Vagina (tissue), 2 donors: ENCODE measurements at regions not wholly inside any gene's neighbourhood (a gene's known extent, or its start where the extent isn't known, plus 50 kb on each side); places are given as distances from the start of the nearest gene placed in this dataset.

Experiments used
- DNase-seq, 2 donors: peaks; one replicate each; pipeline ENCODE4 v3.0.0-alpha.2; 2017; ENCODE audit errors: extremely low spot score in 2 of 2
- H3K27ac ChIP-seq: fragments of 200-600 bp; sonication (generic); one replicate; pipeline ENCODE4 v1.5.1; 2019
- H3K27me3 ChIP-seq: fragments of 200-600 bp; sonication (generic); one replicate; pipeline ENCODE4 v1.5.1; 2019
- H3K36me3 ChIP-seq, 2 donors: fragments of 200-600 bp; sonication (generic); one replicate each; pipeline ENCODE4 v1.5.1; 2017 to 2019
- H3K4me1 ChIP-seq: fragments of 200-600 bp; sonication (generic); one replicate; pipeline ENCODE4 v1.5.1; 2019
- H3K4me3 ChIP-seq, 2 donors: fragments of 200-600 bp; sonication (generic); 1 replicate in 1 of 2; 2 replicates in 1 of 2; pipeline ENCODE4 v1.5.1; 2016 to 2019
- H3K9me3 ChIP-seq: fragments of 200-600 bp; sonication (generic); one replicate; pipeline ENCODE4 v1.5.1; 2019
- POLR2A ChIP-seq, 2 donors: fragments of 450-650 bp; IDR thresholded peaks; one replicate each; pipeline ENCODE4 v1.6.1; 2017; ENCODE audit warnings: antibody characterized with exemption in 2 of 2, mild to moderate bottlenecking in 2 of 2, moderate library complexity in 2 of 2
- POLR2AphosphoS5 ChIP-seq, 2 donors: sonication (generic); formaldehyde crosslinking; IDR thresholded peaks; one replicate each; pipeline ENCODE4 v1.9.0; 2017; ENCODE audit warnings: antibody characterized with exemption in 2 of 2, mild to moderate bottlenecking in 2 of 2, low read depth in 1 of 2; ENCODE audit not compliant: insufficient read depth in 1 of 2
- intact Hi-C: fragments of 100-400 bp; cut with DNase I; formaldehyde crosslinking; loops from one replicate; pipeline ENCODE4 v1.15.1; 2023
- TF ChIP-seq, protein P1 (sequence below), 3 experiments: fragments of 450-650 bp in 2 of 3; fragments of 200-600 bp in 1 of 3; sonication (generic) in 1 of 3; IDR thresholded peaks; one replicate each; pipeline ENCODE4 v1.5.1; 2017 to 2019; ENCODE audit warnings: antibody characterized with exemption in 3 of 3, mild to moderate bottlenecking in 2 of 3, moderate library complexity in 2 of 3

GRCh38 chr4:138327338-138327737, 85.2 kb upstream of the SLC7A11 start:
- Histone ChIP-seq H3K4me1 (no peaks in the 10 kb centered on the region), H3K27me3 (no peaks in the 10 kb centered on the region), H3K4me3 (no peak overlapping the region), H3K36me3 (no peaks in the 10 kb centered on the region), H3K9me3 (no peaks in the 10 kb centered on the region), H3K27ac (no peak overlapping the region)
- intact Hi-C loops, result no loop called here
- DNase-seq, result no peak
- TF ChIP-seq POLR2AphosphoS5 (IDR thresholded peaks at IDR 0.05; ENCODE audit: insufficient read depth in 1 of 2, low read depth in 1 of 2), result no peak
- TF ChIP-seq, protein P1, sequence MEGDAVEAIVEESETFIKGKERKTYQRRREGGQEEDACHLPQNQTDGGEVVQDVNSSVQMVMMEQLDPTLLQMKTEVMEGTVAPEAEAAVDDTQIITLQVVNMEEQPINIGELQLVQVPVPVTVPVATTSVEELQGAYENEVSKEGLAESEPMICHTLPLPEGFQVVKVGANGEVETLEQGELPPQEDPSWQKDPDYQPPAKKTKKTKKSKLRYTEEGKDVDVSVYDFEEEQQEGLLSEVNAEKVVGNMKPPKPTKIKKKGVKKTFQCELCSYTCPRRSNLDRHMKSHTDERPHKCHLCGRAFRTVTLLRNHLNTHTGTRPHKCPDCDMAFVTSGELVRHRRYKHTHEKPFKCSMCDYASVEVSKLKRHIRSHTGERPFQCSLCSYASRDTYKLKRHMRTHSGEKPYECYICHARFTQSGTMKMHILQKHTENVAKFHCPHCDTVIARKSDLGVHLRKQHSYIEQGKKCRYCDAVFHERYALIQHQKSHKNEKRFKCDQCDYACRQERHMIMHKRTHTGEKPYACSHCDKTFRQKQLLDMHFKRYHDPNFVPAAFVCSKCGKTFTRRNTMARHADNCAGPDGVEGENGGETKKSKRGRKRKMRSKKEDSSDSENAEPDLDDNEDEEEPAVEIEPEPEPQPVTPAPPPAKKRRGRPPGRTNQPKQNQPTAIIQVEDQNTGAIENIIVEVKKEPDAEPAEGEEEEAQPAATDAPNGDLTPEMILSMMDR (IDR thresholded peaks at IDR 0.05), result no peak
- TF ChIP-seq POLR2A (IDR thresholded peaks at IDR 0.05), result no peak

DNA sequence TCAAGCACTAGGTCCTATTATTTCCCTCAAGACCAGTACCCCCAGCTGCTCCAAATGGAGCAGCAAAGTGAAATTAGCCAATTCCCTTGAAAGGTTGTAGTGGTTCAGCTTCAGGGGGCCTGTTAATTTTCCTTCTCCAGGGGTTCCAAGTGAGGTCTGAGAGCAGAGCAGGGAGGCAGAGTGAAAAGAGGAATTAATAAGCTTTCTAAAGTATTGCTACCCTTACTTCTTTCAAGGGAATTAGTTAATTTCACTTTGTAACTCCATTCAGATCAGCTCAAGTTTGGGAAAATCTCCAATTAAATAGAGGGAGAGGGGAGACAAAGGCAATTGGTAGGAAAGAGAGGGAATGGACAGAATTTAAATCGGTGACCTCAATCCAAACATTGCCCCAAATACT, 78.7 kb upstream of the SLC7A11 start:
- TF ChIP-seq POLR2AphosphoS5 (IDR thresholded peaks at IDR 0.05; ENCODE audit: insufficient read depth in 1 of 2, low read depth in 1 of 2) (no peak), POLR2A (IDR thresholded peaks at IDR 0.05) (no peak)
- TF ChIP-seq, protein P1 (IDR thresholded peaks at IDR 0.05), result no peak
- no peak overlapping the region for H3K27ac ChIP-seq
- H3K36me3 ChIP-seq, result no peaks in the 10 kb centered on the region
- H3K9me3 ChIP-seq, result no peaks in the 10 kb centered on the region
- no peaks in the 10 kb centered on the region for H3K27me3 ChIP-seq
- intact Hi-C loops, result no loop called here
- H3K4me3 ChIP-seq, result no peak overlapping the region
- DNase-seq, result no peak
- no peaks in the 10 kb centered on the region for H3K4me1 ChIP-seq

- intact Hi-C loops, result no loop called here
Observed at GRCh38 chr4:138320030-138320429, 77.9 kb upstream of the SLC7A11 start.

DNA sequence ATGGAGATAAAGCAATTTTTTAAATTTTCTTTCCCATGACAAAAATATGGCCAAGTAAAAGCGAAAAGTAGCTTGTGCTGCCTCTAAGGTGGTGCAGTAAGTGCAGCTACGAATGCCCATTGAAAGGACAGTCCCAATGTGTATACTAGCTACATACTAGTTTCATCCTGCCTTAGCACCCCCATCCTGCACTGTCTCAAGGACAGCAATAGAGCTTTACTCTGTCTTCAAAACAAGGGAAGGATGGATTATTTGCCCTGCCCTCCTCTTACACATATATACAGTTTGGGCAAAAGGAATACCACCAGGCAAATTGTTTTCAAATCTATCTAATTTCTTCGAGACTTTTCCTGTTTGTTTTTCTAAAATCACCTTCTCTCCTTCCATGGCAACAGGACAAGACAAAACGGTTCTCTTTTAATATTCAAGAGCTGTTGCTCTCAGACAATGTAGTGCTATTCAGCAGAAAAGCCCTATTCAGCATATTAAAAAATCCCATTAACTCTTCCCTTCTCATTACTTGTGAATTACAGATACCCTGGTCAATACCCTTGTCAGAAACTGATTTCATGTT, 75.1 kb upstream of the SLC7A11 start:
- no peaks in the 10 kb centered on the region for H3K27me3 ChIP-seq
- H3K4me1 ChIP-seq, result no peaks in the 10 kb centered on the region
- no peaks in the 10 kb centered on the region for H3K36me3 ChIP-seq
- H3K9me3 ChIP-seq, result no peaks in the 10 kb centered on the region
- intact Hi-C loops, result no loop called here
- no peak overlapping the region for H3K4me3 ChIP-seq
- TF ChIP-seq POLR2AphosphoS5 (IDR thresholded peaks at IDR 0.05; ENCODE audit: insufficient read depth in 1 of 2, low read depth in 1 of 2) (no peak), POLR2A (IDR thresholded peaks at IDR 0.05) (no peak)
- TF ChIP-seq, protein P1 (IDR thresholded peaks at IDR 0.05), result no peak
- DNase-seq, result no peak
- no peak overlapping the region for H3K27ac ChIP-seq

More at GRCh38 chr4:138320030-138320429, 77.9 kb upstream of the SLC7A11 start:
- H3K9me3 ChIP-seq, result no peaks in the 10 kb centered on the region
- H3K27me3 ChIP-seq, result no peaks in the 10 kb centered on the region
- H3K27ac ChIP-seq, result no peak overlapping the region
- DNase-seq, result no peak
- TF ChIP-seq, protein P1 (IDR thresholded peaks at IDR 0.05), result no peak
- TF ChIP-seq POLR2A (IDR thresholded peaks at IDR 0.05) (no peak), POLR2AphosphoS5 (IDR thresholded peaks at IDR 0.05; ENCODE audit: insufficient read depth in 1 of 2, low read depth in 1 of 2) (no peak)
- H3K36me3 ChIP-seq, result no peaks in the 10 kb centered on the region
- H3K4me3 ChIP-seq, result no peak overlapping the region
- no peaks in the 10 kb centered on the region for H3K4me1 ChIP-seq

DNA sequence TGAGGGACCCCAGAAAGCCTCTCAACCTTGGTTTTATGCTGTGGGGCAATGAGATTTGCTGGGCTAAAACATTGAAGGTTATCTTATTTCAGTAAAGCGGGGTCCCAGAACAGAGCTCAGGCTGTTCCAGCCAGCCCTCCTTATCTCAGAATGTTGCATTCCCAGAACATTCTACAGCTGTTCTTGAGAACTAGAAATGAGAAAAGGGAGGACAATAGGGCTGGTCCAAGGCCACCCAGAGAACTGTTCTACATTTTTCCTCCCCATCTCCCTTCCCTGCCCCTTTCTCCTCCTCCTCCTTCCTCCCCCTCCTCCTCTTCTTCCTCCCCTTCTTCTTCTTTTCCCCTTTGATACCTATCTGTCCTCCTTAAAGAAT, 70.4 kb upstream of the SLC7A11 start:
- no peak overlapping the region for H3K4me3 ChIP-seq
- no peaks in the 10 kb centered on the region for H3K4me1 ChIP-seq
- no peaks in the 10 kb centered on the region for H3K27me3 ChIP-seq
- intact Hi-C loops, result no loop called here
- H3K27ac ChIP-seq, result no peak overlapping the region
- H3K9me3 ChIP-seq, result no peaks in the 10 kb centered on the region
- DNase-seq, result no peak
- TF ChIP-seq, protein P1 (IDR thresholded peaks at IDR 0.05), result no peak
- TF ChIP-seq POLR2A (IDR thresholded peaks at IDR 0.05), result no peak
- TF ChIP-seq POLR2AphosphoS5 (IDR thresholded peaks at IDR 0.05; ENCODE audit: insufficient read depth in 1 of 2, low read depth in 1 of 2), result no peak
- H3K36me3 ChIP-seq, result no peaks in the 10 kb centered on the region
